AG04449 (cell line): ENCODE measurements at regions not wholly inside any gene's neighbourhood (a gene's known extent, or its start where the extent isn't known, plus 50 kb on each side); places are given as distances from the start of the nearest gene placed in this dataset.

Source experiments
- CTCF ChIA-PET: fragments of 350-600 bp; formaldehyde crosslinking; extraction: SDS; loops from one replicate; lab custom pipeline; 2021; ENCODE audit warnings: antibody characterized with exemption; lab: Yijun Ruan, JAX
- POLR2A ChIA-PET: fragments of 400-600, 350-600 bp; formaldehyde crosslinking; extraction: SDS; loops from one replicate; lab custom pipeline; 2020; ENCODE audit warnings: antibody characterized with exemption, inconsistent platforms; lab: Yijun Ruan, JAX
- DNase-seq: peaks from one replicate; pipeline ENCODE4 v3.0.0-alpha.2; 2010; ENCODE audit warnings: low read depth, low spot score
- H3K4me3 ChIP-seq: 2 replicates; pipeline ENCODE4 v1.5.1; 2011; ENCODE audit warnings: low read depth, mild to moderate bottlenecking, control low read depth, low read length
- TF ChIP-seq, protein P1 (sequence below): IDR thresholded peaks from one replicate; pipeline ENCODE4 v1.5.1; 2011; ENCODE audit warnings: mild to moderate bottlenecking, moderate library complexity, low read length, control low read depth, inconsistent platforms; ENCODE audit not compliant: insufficient read depth; ENCODE audit errors: missing control alignments

DNA sequence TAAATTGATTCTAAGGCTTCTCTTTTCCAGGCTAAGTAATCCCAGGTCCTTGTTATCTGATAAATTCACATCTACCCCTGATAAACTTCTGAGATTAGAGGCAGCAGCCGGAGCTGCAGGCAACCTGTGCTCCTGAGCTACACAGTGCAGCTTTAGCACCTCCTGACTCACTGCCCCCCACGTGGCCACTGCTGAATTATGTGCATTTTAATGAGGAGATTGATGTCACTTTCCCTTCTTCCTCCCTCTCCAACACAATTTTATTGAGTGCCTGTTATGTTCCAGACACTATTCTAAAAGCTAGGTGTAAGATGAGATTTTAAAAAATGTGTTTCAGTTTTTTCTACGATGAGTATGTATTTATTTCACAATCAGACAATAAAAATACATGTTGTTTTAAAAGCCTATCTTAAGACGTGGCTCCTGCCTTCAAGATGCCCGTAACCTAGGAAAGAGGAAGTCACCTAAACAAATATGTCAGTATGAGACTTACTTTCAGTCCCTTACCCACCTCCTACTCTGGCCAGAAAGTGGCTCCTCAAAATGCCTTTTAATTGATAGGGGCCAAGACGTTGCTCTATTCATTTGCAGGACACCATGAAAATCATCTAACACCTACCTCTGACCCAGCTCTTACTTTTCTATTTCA, 161.5 kb upstream of the PFN2 start:
- CTCF ChIA-PET, result interaction anchor here (1.3 to 1.4 kb wide), 2 partner anchors 165 to 195 kb away, joined by 3 to 4 read pairs; no protein-coding TSS in a partner anchor
- POLR2A ChIA-PET, result no interaction called here
- H3K4me3 ChIP-seq, result no peak overlapping the region
- TF ChIP-seq, protein P1, sequence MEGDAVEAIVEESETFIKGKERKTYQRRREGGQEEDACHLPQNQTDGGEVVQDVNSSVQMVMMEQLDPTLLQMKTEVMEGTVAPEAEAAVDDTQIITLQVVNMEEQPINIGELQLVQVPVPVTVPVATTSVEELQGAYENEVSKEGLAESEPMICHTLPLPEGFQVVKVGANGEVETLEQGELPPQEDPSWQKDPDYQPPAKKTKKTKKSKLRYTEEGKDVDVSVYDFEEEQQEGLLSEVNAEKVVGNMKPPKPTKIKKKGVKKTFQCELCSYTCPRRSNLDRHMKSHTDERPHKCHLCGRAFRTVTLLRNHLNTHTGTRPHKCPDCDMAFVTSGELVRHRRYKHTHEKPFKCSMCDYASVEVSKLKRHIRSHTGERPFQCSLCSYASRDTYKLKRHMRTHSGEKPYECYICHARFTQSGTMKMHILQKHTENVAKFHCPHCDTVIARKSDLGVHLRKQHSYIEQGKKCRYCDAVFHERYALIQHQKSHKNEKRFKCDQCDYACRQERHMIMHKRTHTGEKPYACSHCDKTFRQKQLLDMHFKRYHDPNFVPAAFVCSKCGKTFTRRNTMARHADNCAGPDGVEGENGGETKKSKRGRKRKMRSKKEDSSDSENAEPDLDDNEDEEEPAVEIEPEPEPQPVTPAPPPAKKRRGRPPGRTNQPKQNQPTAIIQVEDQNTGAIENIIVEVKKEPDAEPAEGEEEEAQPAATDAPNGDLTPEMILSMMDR, result no peak
- no peak for DNase-seq

DNA sequence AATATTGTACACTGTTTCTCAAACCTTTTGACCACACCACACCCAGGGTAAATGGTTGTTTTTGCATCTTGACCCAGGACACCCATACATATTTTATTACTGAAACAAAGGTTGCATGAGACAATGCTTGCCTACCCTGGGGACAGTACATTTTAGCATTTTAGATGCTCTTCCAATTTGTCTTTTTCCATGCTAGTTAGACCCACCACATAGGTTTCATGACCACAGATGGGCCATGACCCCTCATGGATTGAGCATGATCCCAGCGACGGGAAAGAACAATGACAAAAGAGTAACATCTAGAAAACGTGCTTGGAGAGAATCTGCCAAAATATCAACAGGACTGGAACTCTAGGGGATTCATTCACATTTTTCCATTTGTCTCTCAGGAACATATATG, 161.0 kb upstream of the PFN2 start:
- TF ChIP-seq, protein P1, result no peak
- POLR2A ChIA-PET, result no interaction called here
- H3K4me3 ChIP-seq, result no peak overlapping the region
- no peak for DNase-seq
- CTCF ChIA-PET, result interaction anchor here (1.0 to 1.4 kb wide), 2 partner anchors 10 to 195 kb away, joined by 3 read pairs; no protein-coding TSS in a partner anchor

DNA sequence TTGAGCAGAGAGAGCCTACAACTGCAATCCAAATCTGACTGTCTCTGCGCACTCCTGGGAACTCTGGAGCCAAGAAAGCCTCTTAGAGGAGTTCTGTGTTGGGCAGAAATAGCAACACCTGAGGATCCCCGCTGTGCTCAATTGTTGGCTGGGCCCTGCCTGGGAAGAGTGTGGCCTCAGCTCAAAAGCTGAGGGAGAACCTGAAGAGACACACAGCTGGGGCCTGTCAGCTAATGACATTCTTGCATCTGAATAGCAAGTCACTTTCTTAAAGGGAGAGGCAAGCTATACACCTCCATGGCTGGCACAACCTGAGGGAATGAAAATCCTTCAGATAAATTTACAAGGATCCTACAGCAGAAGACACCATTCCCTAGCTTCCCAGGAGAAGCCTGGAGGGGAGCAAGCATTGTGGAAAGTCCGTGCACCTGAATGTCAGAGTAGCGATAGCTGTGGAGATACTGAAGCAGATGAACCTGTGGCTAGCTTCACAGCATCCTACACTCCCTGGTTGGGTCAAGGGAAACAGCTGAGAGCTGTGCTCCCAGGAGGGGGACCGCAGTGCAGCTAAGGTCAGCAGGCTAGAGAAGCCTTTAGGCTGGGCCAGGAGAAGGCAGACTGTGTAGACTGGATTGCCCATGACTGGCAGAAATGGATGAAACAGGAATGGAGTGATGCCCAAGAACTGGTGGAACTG, 159.9 kb upstream of the PFN2 start:
- no peak for DNase-seq
- ChIA-PET CTCF (interaction anchor here (1.0 to 1.4 kb wide), 2 partner anchors 11 to 194 kb away, joined by 3 read pairs; no protein-coding TSS in a partner anchor), POLR2A (no interaction called here)
- H3K4me3 ChIP-seq, result no peak overlapping the region
- TF ChIP-seq, protein P1, result no peak

DNA sequence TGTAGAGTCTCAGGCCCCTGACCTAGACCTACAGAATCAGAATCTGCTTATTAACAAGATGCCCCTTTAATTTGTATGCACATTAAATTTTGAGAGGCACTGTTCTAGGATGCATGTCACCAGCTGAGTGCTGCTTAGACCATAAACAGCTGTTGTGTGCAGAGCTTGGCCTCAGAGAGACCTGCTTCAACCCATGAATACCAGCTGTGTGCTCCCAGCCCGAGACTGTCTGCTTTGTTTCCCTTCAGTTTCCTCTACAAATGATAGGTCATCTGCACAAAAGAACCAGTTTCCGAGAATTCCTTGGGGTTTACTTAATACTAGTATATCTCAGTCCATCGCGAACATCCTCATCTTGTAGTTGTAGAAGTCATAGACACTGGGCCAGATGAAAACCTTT, 158.5 kb upstream of the PFN2 start:
- POLR2A ChIA-PET, result no interaction called here
- TF ChIP-seq, protein P1, result no peak
- no peak for DNase-seq
- CTCF ChIA-PET, result interaction anchor here (0.9 kb wide), 1 partner anchor 22 kb away, joined by 3 read pairs; no protein-coding TSS in a partner anchor
- no peak overlapping the region for H3K4me3 ChIP-seq

DNA sequence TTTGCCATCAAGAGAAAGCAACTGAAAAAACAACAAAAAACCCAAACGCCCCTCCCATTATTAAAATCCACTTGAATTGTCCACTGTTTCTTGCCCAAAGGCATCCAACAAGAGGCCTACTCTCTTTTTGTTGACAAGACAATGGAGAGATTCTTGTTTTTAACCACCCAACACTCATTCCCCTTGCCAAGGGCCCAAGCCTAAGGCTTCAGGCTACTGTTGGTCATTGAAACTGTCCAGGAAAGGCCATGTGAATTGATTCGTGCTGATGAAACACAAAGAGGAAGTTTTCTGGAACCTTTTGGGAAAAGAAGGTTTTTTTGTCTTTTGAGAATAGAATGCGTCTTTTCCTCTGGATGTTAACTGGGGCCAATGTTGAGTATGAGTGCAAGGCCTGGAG, 157.4 kb upstream of the PFN2 start:
- no peak overlapping the region for H3K4me3 ChIP-seq
- CTCF ChIA-PET, result no interaction called here
- TF ChIP-seq, protein P1, result no peak
- DNase-seq, result no peak
- POLR2A ChIA-PET, result no interaction called here

DNA sequence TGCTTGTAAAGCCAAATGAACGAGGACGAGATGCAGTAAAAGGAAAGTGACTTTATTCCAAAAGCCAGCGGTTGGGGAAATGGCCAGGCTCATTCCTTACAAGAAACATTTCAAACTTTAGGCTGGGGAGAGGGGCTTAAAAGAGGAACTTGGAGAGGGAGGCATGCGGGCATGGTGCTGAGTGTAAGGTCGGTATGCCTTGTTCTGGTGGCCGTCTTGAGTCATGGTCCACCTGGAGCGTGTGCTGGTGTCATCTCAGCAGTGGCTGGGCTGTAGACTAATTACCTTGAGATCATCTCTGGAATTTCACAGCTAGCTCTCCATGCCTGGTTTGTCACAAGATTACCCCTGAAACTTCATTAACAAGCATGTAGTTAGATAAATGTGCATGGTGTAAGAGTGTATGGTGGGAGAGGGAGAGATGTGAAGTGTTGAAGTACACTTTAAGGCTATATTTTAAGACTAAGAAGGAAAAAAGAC, 156.4 kb upstream of the PFN2 start:
- no peak overlapping the region for H3K4me3 ChIP-seq
- ChIA-PET POLR2A (no interaction called here), CTCF (interaction anchor here (0.9 kb wide), 1 partner anchor 13 kb away, joined by 3 read pairs; no protein-coding TSS in a partner anchor)
- TF ChIP-seq, protein P1, result no peak
- DNase-seq, result no peak
